ENCODE measurements at regions not wholly inside any gene's neighbourhood (a gene's known extent, or its start where the extent isn't known, plus 50 kb on each side); places are given as distances from the start of the nearest gene placed in this dataset.

GRCh38 chr6:138032571-138032970 is 74.6 kb downstream of the PERP start:
- no peak overlapping the region for H3K27ac Mint-ChIP-seq
- H3K4me3 Mint-ChIP-seq: no peak overlapping the region
- Histone ChIP-seq H3K4me1 (ENCODE audit: insufficient read depth, low read length) (no peaks in the 10 kb centered on the region), H3K4me3 (ENCODE audit: low read length in 2 of 2) (no peak overlapping the region), H3K36me3 (ENCODE audit: insufficient read depth, low read length) (no peaks in the 10 kb centered on the region), H3K9me3 (ENCODE audit: control insufficient read depth in 1 of 2, low read length in 2 of 2) (no peaks in the 10 kb centered on the region), H3K27me3 (ENCODE audit: insufficient read depth, low read length) (no peaks in the 10 kb centered on the region), H3K27ac (ENCODE audit: low read depth, low read length) (no peak overlapping the region)
- no peaks in the 10 kb centered on the region for H3K36me3 Mint-ChIP-seq
- peaks cover 0 to 6% of the 10 kb centered on the region in 2 donors for H3K27me3 Mint-ChIP-seq
- ChIA-PET CTCF (ENCODE audit: partially characterized antibody) (no interaction called here), POLR2A (ENCODE audit: partially characterized antibody) (no interaction called here)
- DNase-seq: no peak
- H3K9me3 Mint-ChIP-seq: no peaks in the 10 kb centered on the region
- intact Hi-C loops (cut with micrococcal nuclease): no loop called here
- no peaks in the 10 kb centered on the region for H3K4me1 Mint-ChIP-seq

- Mint-ChIP-seq H3K9me3 (no peaks in the 10 kb centered on the region), H3K4me3 (no peak overlapping the region), H3K36me3 (no peaks in the 10 kb centered on the region), H3K4me1 (no peaks in the 10 kb centered on the region), H3K27ac (no peak overlapping the region), H3K27me3 (peaks cover 0 to 1% of the 10 kb centered on the region in 2 donors)
- Histone ChIP-seq H3K27ac (ENCODE audit: low read depth, low read length) (no peak overlapping the region), H3K9me3 (ENCODE audit: control insufficient read depth in 1 of 2, low read length in 2 of 2) (no peaks in the 10 kb centered on the region), H3K36me3 (ENCODE audit: insufficient read depth, low read length) (no peaks in the 10 kb centered on the region), H3K4me1 (ENCODE audit: insufficient read depth, low read length) (no peaks in the 10 kb centered on the region), H3K27me3 (ENCODE audit: insufficient read depth, low read length) (no peaks in the 10 kb centered on the region), H3K4me3 (ENCODE audit: low read length in 2 of 2) (no peak overlapping the region)
- ChIA-PET POLR2A (ENCODE audit: partially characterized antibody) (no interaction called here), CTCF (ENCODE audit: partially characterized antibody) (no interaction called here)
- DNase-seq: no peak
- intact Hi-C loops (cut with micrococcal nuclease): no loop called here
Measured at GRCh38 chr6:138034229-138034628, 73.0 kb downstream of the PERP start.

GRCh38 chr6:138035070-138035469 is 72.1 kb downstream of the PERP start:
- Histone ChIP-seq H3K36me3 (ENCODE audit: insufficient read depth, low read length) (no peaks in the 10 kb centered on the region), H3K4me1 (ENCODE audit: insufficient read depth, low read length) (no peaks in the 10 kb centered on the region), H3K9me3 (ENCODE audit: control insufficient read depth in 1 of 2, low read length in 2 of 2) (no peaks in the 10 kb centered on the region), H3K27me3 (ENCODE audit: insufficient read depth, low read length) (no peaks in the 10 kb centered on the region), H3K4me3 (ENCODE audit: low read length in 2 of 2) (no peak overlapping the region), H3K27ac (ENCODE audit: low read depth, low read length) (no peak overlapping the region)
- Mint-ChIP-seq H3K4me1 (no peaks in the 10 kb centered on the region), H3K27ac (peak overlapping the region in 1 of 7 donors; percentile 70), H3K9me3 (no peaks in the 10 kb centered on the region), H3K27me3 (peaks cover 0 to 1% of the 10 kb centered on the region in 2 donors), H3K36me3 (no peaks in the 10 kb centered on the region), H3K4me3 (no peak overlapping the region)
- ChIA-PET POLR2A (ENCODE audit: partially characterized antibody) (no interaction called here), CTCF (ENCODE audit: partially characterized antibody) (no interaction called here)
- intact Hi-C loops (cut with micrococcal nuclease): no loop called here
- DNase-seq: no peak

GRCh38 chr6:138036111-138036510 is 71.1 kb downstream of the PERP start:
- intact Hi-C loops (cut with micrococcal nuclease): no loop called here
- Mint-ChIP-seq H3K9me3 (no peaks in the 10 kb centered on the region), H3K4me3 (no peak overlapping the region), H3K36me3 (no peaks in the 10 kb centered on the region), H3K4me1 (no peaks in the 10 kb centered on the region), H3K27ac (no peak overlapping the region), H3K27me3 (peaks cover 0 to 1% of the 10 kb centered on the region in 2 donors)
- H3K4me1 ChIP-seq (ENCODE audit: insufficient read depth, low read length): no peaks in the 10 kb centered on the region
- no peaks in the 10 kb centered on the region for H3K36me3 ChIP-seq (ENCODE audit: insufficient read depth, low read length)
- H3K27me3 ChIP-seq (ENCODE audit: insufficient read depth, low read length): no peaks in the 10 kb centered on the region
- no peaks in the 10 kb centered on the region for H3K9me3 ChIP-seq (ENCODE audit: control insufficient read depth in 1 of 2, low read length in 2 of 2)
- no peak overlapping the region for H3K27ac ChIP-seq (ENCODE audit: low read depth, low read length)
- CTCF ChIA-PET (ENCODE audit: partially characterized antibody): no interaction called here
- DNase-seq: no peak
- POLR2A ChIA-PET (ENCODE audit: partially characterized antibody): no interaction called here
- no peak overlapping the region for H3K4me3 ChIP-seq (ENCODE audit: low read length in 2 of 2)

- no peak overlapping the region for H3K4me3 Mint-ChIP-seq
- no peak overlapping the region for H3K4me3 ChIP-seq (ENCODE audit: low read length in 2 of 2)
- intact Hi-C loops (cut with micrococcal nuclease): no loop called here
- no peaks in the 10 kb centered on the region for H3K4me1 ChIP-seq (ENCODE audit: insufficient read depth, low read length)
- no peaks in the 10 kb centered on the region for H3K4me1 Mint-ChIP-seq
- ChIA-PET POLR2A (ENCODE audit: partially characterized antibody) (no interaction called here), CTCF (ENCODE audit: partially characterized antibody) (interaction anchor here (0.5 kb wide), 1 partner anchor 258 kb away, joined by 3 read pairs; no protein-coding TSS in a partner anchor)
- H3K9me3 ChIP-seq (ENCODE audit: control insufficient read depth in 1 of 2, low read length in 2 of 2): no peaks in the 10 kb centered on the region
- H3K9me3 Mint-ChIP-seq: peaks cover 0 to under 1% (median 0%) of the 10 kb centered on the region in 8 donors
- peaks cover 1 to 4% of the 10 kb centered on the region in 2 donors for H3K27me3 Mint-ChIP-seq
- H3K27ac ChIP-seq (ENCODE audit: low read depth, low read length): no peak overlapping the region
- no peak overlapping the region for H3K27ac Mint-ChIP-seq
- H3K36me3 Mint-ChIP-seq: no peaks in the 10 kb centered on the region
- no peaks in the 10 kb centered on the region for H3K27me3 ChIP-seq (ENCODE audit: insufficient read depth, low read length)
- no peaks in the 10 kb centered on the region for H3K36me3 ChIP-seq (ENCODE audit: insufficient read depth, low read length)
- no peak for DNase-seq
Measured at GRCh38 chr6:138037009-138037504, 70.2 kb downstream of the PERP start.

- H3K27me3 ChIP-seq (ENCODE audit: insufficient read depth, low read length): no peaks in the 10 kb centered on the region
- H3K27ac ChIP-seq (ENCODE audit: low read depth, low read length): no peak overlapping the region
- H3K36me3 ChIP-seq (ENCODE audit: insufficient read depth, low read length): no peaks in the 10 kb centered on the region
- H3K4me3 Mint-ChIP-seq: no peak overlapping the region
- peaks cover 1 to 7% of the 10 kb centered on the region in 2 donors for H3K27me3 Mint-ChIP-seq
- ChIA-PET CTCF (ENCODE audit: partially characterized antibody) (no interaction called here), POLR2A (ENCODE audit: partially characterized antibody) (no interaction called here)
- peaks cover 0 to 3% (median 0%) of the 10 kb centered on the region in 8 donors for H3K9me3 Mint-ChIP-seq
- no peaks in the 10 kb centered on the region for H3K36me3 Mint-ChIP-seq
- no peaks in the 10 kb centered on the region for H3K4me1 ChIP-seq (ENCODE audit: insufficient read depth, low read length)
- H3K27ac Mint-ChIP-seq: no peak overlapping the region
- no peaks in the 10 kb centered on the region for H3K9me3 ChIP-seq (ENCODE audit: control insufficient read depth in 1 of 2, low read length in 2 of 2)
- DNase-seq: no peak
- intact Hi-C loops (cut with micrococcal nuclease): no loop called here
- H3K4me1 Mint-ChIP-seq: no peaks in the 10 kb centered on the region
- no peak overlapping the region for H3K4me3 ChIP-seq (ENCODE audit: low read length in 2 of 2)
Measured at GRCh38 chr6:138038142-138038870, 68.9 kb downstream of the PERP start.
